Bronchial epithelial cell (primary cell): ENCODE measurements at regions not wholly inside any gene's neighbourhood (a gene's known extent, or its start where the extent isn't known, plus 50 kb on each side); places are given as distances from the start of the nearest gene placed in this dataset.
A peak's percentile ranks its signal among the peaks of the same experiment; 100 is the strongest.
"Not testable (repeated sequence)": the region's sequence is repeated elsewhere in the genome, so short reads cannot be mapped to it uniquely, and the experiment has no call there.

ENCODE experiments used
- DNase-seq: peaks from one replicate; pipeline ENCODE4 v3.0.0-alpha.2; 2010; ENCODE audit warnings: low read depth
- FAIRE-seq: peaks from 2 replicates; lab custom pipeline; 2011; peaks lifted over from hg19 to GRCh38; lab: Jason Lieb, UNC
- H3K27me3 ChIP-seq: 2 replicates; pipeline ENCODE4 v1.5.1; 2011; ENCODE audit warnings: low read length; ENCODE audit not compliant: control insufficient read depth, insufficient read depth
- H3K36me3 ChIP-seq: 2 replicates; pipeline ENCODE4 v1.5.1; 2011; ENCODE audit warnings: low read length; ENCODE audit not compliant: control insufficient read depth, insufficient read depth
- H3K4me3 ChIP-seq: 2 replicates; pipeline ENCODE4 v1.5.1; 2011; ENCODE audit warnings: mild to moderate bottlenecking, low read depth, low read length, control low read depth
- CTCF ChIP-seq: IDR thresholded peaks from 2 replicates; pipeline ENCODE4 v1.5.1; 2011; ENCODE audit warnings: mild to moderate bottlenecking, moderate library complexity, low read length, control low read depth, inconsistent platforms; ENCODE audit not compliant: insufficient read depth, severe bottlenecking

GRCh38 chr2:239593455-239593854 is 192.6 kb upstream of the HDAC4 start:
- Histone ChIP-seq H3K27me3 (no peaks in the 10 kb centered on the region), H3K36me3 (no peaks in the 10 kb centered on the region), H3K4me3 (no peak overlapping the region)
- DNase-seq (no peak), FAIRE-seq (peak; percentile 66)
- no peak for TF ChIP-seq CTCF

- DNase-seq, H3K4me3 ChIP-seq, H3K36me3 ChIP-seq, H3K27me3 ChIP-seq: not testable (repeated sequence)
- FAIRE-seq = peak; percentile 97
Observed at GRCh38 chr2:239592629-239593290, 191.9 kb upstream of the HDAC4 start.

- H3K4me3 ChIP-seq = no peak overlapping the region
- DNase-seq (no peak), FAIRE-seq (no peak)
- no peaks in the 10 kb centered on the region for H3K27me3 ChIP-seq
- H3K36me3 ChIP-seq = no peaks in the 10 kb centered on the region
- no peak for TF ChIP-seq CTCF
Observed at GRCh38 chr2:239590995-239591915, 190.4 kb upstream of the HDAC4 start.

GRCh38 chr2:239590276-239590675 is 189.5 kb upstream of the HDAC4 start:
- FAIRE-seq (no peak), DNase-seq (no peak)
- Histone ChIP-seq H3K27me3 (no peaks in the 10 kb centered on the region), H3K36me3 (no peaks in the 10 kb centered on the region), H3K4me3 (no peak overlapping the region)
- TF ChIP-seq CTCF = no peak

- no peaks in the 10 kb centered on the region for H3K27me3 ChIP-seq
- no peaks in the 10 kb centered on the region for H3K36me3 ChIP-seq
- H3K4me3 ChIP-seq = no peak overlapping the region
- DNase-seq (no peak), FAIRE-seq (no peak)
- no peak for TF ChIP-seq CTCF
Observed at GRCh38 chr2:239589833-239590232, 189.0 kb upstream of the HDAC4 start.

GRCh38 chr2:239589270-239589825 is 188.5 kb upstream of the HDAC4 start:
- DNase-seq (no peak), FAIRE-seq (no peak)
- no peaks in the 10 kb centered on the region for H3K36me3 ChIP-seq
- TF ChIP-seq CTCF = no peak
- H3K27me3 ChIP-seq = no peaks in the 10 kb centered on the region
- H3K4me3 ChIP-seq = no peak overlapping the region
